GM23338 (cell line): ENCODE measurements at regions not wholly inside any gene's neighbourhood (a gene's known extent, or its start where the extent isn't known, plus 50 kb on each side); places are given as distances from the start of the nearest gene placed in this dataset.

ENCODE experiments used
- ATAC-seq: fragments of 200-7000 bp; cut with Tn5 transposase; 3 replicates; pipeline ENCODE4 v1.9.1; 2020
- DNase-seq: peaks from one replicate; pipeline ENCODE4 v3.0.0-alpha.2; 2015; ENCODE audit warnings: low spot score
- H2AFZ ChIP-seq: fragments of 200-600 bp; sonication (generic); 2 replicates; pipeline ENCODE4 v1.8.0; 2016; ENCODE audit warnings: antibody characterized with exemption, mild to moderate bottlenecking, moderate library complexity
- H3F3A ChIP-seq: fragments of 200-600 bp; sonication (generic); replicated peaks from 2 replicates; pipeline ENCODE4 v1.8.0; 2017; ENCODE audit warnings: antibody characterized with exemption, mixed run types, low read depth
- H3K27ac ChIP-seq: fragments of 200-600 bp; sonication (generic); 2 replicates; pipeline ENCODE4 v1.6.1; 2016; ENCODE audit warnings: low read depth
- H3K27me3 ChIP-seq: fragments of 200-600 bp; sonication (generic); 2 replicates; pipeline ENCODE4 v1.8.0; 2016; ENCODE audit warnings: mild to moderate bottlenecking, mixed run types, moderate library complexity; ENCODE audit not compliant: insufficient read depth
- H3K36me3 ChIP-seq: fragments of 200-600 bp; sonication (generic); 2 replicates; pipeline ENCODE4 v1.8.0; 2016; ENCODE audit warnings: mild to moderate bottlenecking; ENCODE audit not compliant: insufficient read depth
- H3K4me1 ChIP-seq: fragments of 200-600 bp; sonication (generic); 2 replicates; pipeline ENCODE4 v1.8.0; 2016; ENCODE audit warnings: mild to moderate bottlenecking, moderate library complexity; ENCODE audit not compliant: insufficient read depth
- H3K4me2 ChIP-seq: fragments of 200-600 bp; sonication (generic); 2 replicates; pipeline ENCODE4 v1.7.1; 2017; ENCODE audit warnings: mixed run types
- H3K4me3 ChIP-seq: fragments of 200-600 bp; sonication (generic); 2 replicates; pipeline ENCODE4 v1.6.1; 2016; ENCODE audit warnings: mixed run types
- H3K79me2 ChIP-seq: fragments of 200-600 bp; sonication (generic); replicated peaks from 2 replicates; pipeline ENCODE4 v1.8.0; 2017; ENCODE audit warnings: mild to moderate bottlenecking; ENCODE audit not compliant: insufficient read depth
- H3K9me2 ChIP-seq: fragments of 200-600 bp; sonication (generic); 2 replicates; pipeline ENCODE4 v1.8.0; 2017; ENCODE audit not compliant: insufficient read depth
- H4K20me1 ChIP-seq: fragments of 200-600 bp; sonication (generic); replicated peaks from 2 replicates; pipeline ENCODE4 v1.8.0; 2017; ENCODE audit warnings: mild to moderate bottlenecking; ENCODE audit not compliant: insufficient read depth
- H3K27ac Mint-ChIP-seq: 2 replicates; pipeline ENCODE4 v1.8.0; 2020; ENCODE audit warnings: inconsistent platforms, mild to moderate bottlenecking, moderate library complexity, mixed read lengths
- H3K27me3 Mint-ChIP-seq: 3 replicates; pipeline ENCODE4 v1.8.0; 2022; ENCODE audit warnings: low read depth, mild to moderate bottlenecking, moderate library complexity, mixed read lengths, inconsistent platforms; ENCODE audit not compliant: insufficient read depth, poor library complexity
- H3K36me3 Mint-ChIP-seq: 3 replicates; pipeline ENCODE4 v1.8.0; 2021; ENCODE audit warnings: low read depth, mild to moderate bottlenecking, inconsistent platforms, moderate library complexity, mixed read lengths
- H3K4me1 Mint-ChIP-seq: 3 replicates; pipeline ENCODE4 v1.8.0; 2020; ENCODE audit warnings: mild to moderate bottlenecking, inconsistent platforms, mixed read lengths
- H3K4me3 Mint-ChIP-seq: 3 replicates; pipeline ENCODE4 v1.8.0; 2021; ENCODE audit warnings: moderate library complexity, mild to moderate bottlenecking, inconsistent platforms, mixed read lengths
- H3K9me3 Mint-ChIP-seq: 3 replicates; pipeline ENCODE4 v1.8.0; 2020; ENCODE audit warnings: moderate library complexity, mild to moderate bottlenecking, inconsistent platforms, mixed read lengths
- CREB1 ChIP-seq: fragments of 250-450 bp; sonication (Bioruptor Pico); IDR thresholded peaks from 2 replicates; pipeline ENCODE4 v1.5.0; 2020; ENCODE audit warnings: low read depth, mild to moderate bottlenecking, moderate library complexity
- EZH2phosphoT487 ChIP-seq: fragments of 200-600 bp; sonication (generic); IDR thresholded peaks from one replicate; pipeline ENCODE4 v1.8.1; 2018; ENCODE audit warnings: antibody characterized with exemption; ENCODE audit not compliant: unreplicated experiment
- JUNB ChIP-seq: IDR thresholded peaks from one replicate; pipeline ENCODE4 v1.6.1; 2016; ENCODE audit warnings: antibody characterized with exemption; ENCODE audit not compliant: unreplicated experiment
- NANOG ChIP-seq: IDR thresholded peaks from 2 replicates; pipeline ENCODE4 v1.6.1; 2016; ENCODE audit warnings: antibody characterized with exemption, borderline replicate concordance
- POLR2AphosphoS5 ChIP-seq: IDR thresholded peaks from 2 replicates; pipeline ENCODE4 v1.6.1; 2016; ENCODE audit warnings: antibody characterized with exemption, low read depth
- ZNF114 ChIP-seq: fragments of 250-450 bp; sonication (Bioruptor Pico); IDR thresholded peaks from 2 replicates; pipeline ENCODE4 v1.5.0; 2020; ENCODE audit warnings: mild to moderate bottlenecking, moderate library complexity
- TF ChIP-seq, protein P1 (sequence below): fragments of 250-450 bp; sonication (Bioruptor Pico); IDR thresholded peaks from 2 replicates; pipeline ENCODE4 v1.5.0; 2020; ENCODE audit warnings: mild to moderate bottlenecking, moderate library complexity
- TF ChIP-seq, protein P2 (sequence below), 2 experiments: fragments of 200-600 bp in 1 of 2; sonication (generic) in 1 of 2; conservative IDR thresholded peaks; 2 replicates each; pipeline versions ENCODE4 v1.5.1 to v1.6.1; 2016 to 2017; ENCODE audit warnings: antibody characterized with exemption in 2 of 2, low read depth in 2 of 2, mild to moderate bottlenecking in 2 of 2, moderate library complexity in 1 of 2
- TF ChIP-seq, protein P3 (sequence below): IDR thresholded peaks from one replicate; pipeline ENCODE4 v1.6.1; 2018; ENCODE audit warnings: antibody characterized with exemption; ENCODE audit not compliant: unreplicated experiment
- TF ChIP-seq, protein P4 (sequence below): IDR thresholded peaks from 2 replicates; pipeline ENCODE4 v1.6.1; 2016; ENCODE audit warnings: antibody characterized with exemption

DNA sequence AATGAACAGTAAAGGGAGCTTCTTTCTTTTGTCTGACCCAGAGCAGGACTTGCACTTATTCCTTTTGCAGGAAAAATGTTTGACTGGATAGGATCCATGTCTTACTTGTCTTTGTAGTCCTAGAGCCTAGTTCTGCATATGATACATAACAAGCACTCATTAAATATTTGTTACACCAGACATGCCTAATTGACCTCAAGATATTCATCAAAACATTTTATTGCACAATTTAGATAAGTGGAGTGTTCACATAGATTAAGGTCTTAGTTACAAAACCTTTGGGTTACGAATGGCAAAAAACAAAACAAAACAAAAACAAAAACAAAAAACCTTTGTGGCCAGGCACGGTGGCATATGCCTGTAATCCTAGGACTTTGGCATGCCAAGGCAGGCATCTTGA is 735.8 kb upstream of the NRSN1 start (continued):
- TF ChIP-seq, protein P1, sequence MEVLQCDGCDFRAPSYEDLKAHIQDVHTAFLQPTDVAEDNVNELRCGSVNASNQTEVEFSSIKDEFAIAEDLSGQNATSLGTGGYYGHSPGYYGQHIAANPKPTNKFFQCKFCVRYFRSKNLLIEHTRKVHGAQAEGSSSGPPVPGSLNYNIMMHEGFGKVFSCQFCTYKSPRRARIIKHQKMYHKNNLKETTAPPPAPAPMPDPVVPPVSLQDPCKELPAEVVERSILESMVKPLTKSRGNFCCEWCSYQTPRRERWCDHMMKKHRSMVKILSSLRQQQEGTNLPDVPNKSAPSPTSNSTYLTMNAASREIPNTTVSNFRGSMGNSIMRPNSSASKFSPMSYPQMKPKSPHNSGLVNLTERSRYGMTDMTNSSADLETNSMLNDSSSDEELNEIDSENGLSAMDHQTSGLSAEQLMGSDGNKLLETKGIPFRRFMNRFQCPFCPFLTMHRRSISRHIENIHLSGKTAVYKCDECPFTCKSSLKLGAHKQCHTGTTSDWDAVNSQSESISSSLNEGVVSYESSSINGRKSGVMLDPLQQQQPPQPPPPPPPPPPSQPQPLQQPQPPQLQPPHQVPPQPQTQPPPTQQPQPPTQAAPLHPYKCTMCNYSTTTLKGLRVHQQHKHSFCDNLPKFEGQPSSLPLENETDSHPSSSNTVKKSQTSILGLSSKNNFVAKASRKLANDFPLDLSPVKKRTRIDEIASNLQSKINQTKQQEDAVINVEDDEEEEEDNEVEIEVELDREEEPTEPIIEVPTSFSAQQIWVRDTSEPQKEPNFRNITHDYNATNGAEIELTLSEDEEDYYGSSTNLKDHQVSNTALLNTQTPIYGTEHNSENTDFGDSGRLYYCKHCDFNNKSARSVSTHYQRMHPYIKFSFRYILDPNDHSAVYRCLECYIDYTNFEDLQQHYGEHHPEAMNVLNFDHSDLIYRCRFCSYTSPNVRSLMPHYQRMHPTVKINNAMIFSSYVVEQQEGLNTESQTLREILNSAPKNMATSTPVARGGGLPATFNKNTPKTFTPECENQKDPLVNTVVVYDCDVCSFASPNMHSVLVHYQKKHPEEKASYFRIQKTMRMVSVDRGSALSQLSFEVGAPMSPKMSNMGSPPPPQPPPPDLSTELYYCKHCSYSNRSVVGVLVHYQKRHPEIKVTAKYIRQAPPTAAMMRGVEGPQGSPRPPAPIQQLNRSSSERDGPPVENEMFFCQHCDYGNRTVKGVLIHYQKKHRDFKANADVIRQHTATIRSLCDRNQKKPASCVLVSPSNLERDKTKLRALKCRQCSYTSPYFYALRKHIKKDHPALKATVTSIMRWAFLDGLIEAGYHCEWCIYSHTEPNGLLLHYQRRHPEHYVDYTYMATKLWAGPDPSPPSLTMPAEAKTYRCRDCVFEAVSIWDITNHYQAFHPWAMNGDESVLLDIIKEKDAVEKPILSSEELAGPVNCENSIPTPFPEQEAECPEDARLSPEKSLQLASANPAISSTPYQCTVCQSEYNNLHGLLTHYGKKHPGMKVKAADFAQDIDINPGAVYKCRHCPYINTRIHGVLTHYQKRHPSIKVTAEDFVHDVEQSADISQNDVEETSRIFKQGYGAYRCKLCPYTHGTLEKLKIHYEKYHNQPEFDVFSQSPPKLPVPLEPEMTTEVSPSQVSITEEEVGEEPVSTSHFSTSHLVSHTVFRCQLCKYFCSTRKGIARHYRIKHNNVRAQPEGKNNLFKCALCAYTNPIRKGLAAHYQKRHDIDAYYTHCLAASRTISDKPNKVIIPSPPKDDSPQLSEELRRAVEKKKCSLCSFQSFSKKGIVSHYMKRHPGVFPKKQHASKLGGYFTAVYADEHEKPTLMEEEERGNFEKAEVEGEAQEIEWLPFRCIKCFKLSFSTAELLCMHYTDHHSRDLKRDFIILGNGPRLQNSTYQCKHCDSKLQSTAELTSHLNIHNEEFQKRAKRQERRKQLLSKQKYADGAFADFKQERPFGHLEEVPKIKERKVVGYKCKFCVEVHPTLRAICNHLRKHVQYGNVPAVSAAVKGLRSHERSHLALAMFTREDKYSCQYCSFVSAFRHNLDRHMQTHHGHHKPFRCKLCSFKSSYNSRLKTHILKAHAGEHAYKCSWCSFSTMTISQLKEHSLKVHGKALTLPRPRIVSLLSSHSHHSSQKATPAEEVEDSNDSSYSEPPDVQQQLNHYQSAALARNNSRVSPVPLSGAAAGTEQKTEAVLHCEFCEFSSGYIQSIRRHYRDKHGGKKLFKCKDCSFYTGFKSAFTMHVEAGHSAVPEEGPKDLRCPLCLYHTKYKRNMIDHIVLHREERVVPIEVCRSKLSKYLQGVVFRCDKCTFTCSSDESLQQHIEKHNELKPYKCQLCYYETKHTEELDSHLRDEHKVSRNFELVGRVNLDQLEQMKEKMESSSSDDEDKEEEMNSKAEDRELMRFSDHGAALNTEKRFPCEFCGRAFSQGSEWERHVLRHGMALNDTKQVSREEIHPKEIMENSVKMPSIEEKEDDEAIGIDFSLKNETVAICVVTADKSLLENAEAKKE (CRISPR knock-in tag): no peak
- TF ChIP-seq, protein P2, sequence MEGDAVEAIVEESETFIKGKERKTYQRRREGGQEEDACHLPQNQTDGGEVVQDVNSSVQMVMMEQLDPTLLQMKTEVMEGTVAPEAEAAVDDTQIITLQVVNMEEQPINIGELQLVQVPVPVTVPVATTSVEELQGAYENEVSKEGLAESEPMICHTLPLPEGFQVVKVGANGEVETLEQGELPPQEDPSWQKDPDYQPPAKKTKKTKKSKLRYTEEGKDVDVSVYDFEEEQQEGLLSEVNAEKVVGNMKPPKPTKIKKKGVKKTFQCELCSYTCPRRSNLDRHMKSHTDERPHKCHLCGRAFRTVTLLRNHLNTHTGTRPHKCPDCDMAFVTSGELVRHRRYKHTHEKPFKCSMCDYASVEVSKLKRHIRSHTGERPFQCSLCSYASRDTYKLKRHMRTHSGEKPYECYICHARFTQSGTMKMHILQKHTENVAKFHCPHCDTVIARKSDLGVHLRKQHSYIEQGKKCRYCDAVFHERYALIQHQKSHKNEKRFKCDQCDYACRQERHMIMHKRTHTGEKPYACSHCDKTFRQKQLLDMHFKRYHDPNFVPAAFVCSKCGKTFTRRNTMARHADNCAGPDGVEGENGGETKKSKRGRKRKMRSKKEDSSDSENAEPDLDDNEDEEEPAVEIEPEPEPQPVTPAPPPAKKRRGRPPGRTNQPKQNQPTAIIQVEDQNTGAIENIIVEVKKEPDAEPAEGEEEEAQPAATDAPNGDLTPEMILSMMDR (conservative IDR thresholded peaks at IDR 0.05; ENCODE audit: low read depth in 2 of 2): no peak
- TF ChIP-seq ZNF114 (CRISPR knock-in tag) (no peak), EZH2phosphoT487 (no peak), CREB1 (CRISPR knock-in tag) (no peak), NANOG (no peak)

DNA sequence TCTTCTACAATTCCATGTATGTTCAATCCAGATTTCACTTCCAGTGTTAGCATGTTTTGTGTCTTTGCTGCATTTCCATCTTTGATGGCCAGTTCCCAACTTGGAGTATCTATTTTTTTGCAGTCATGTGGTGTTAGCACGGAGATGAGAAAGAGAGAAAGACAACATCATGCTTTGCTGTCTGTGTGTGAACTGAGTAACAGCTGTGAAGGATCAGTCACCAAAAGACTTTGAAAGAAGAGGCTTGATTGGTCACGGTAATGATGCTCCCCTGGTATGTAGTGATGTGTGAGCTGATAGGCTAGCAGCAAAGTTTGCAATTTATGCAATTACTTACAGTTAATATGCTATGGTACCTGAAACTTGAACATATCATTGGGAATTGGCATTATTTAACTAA is 731.3 kb upstream of the NRSN1 start:
- peaks cover 16% of the 10 kb centered on the region for H3K4me1 ChIP-seq
- no peak overlapping the region for H3K27ac Mint-ChIP-seq
- no peaks in the 10 kb centered on the region for H3K79me2 ChIP-seq
- no peak for DNase-seq
- H3K4me1 Mint-ChIP-seq: peaks cover 11% of the 10 kb centered on the region
- H3K36me3 Mint-ChIP-seq: no peaks in the 10 kb centered on the region
- H3K27ac ChIP-seq: no peak overlapping the region
- ATAC-seq: no peak
- H3K9me3 Mint-ChIP-seq: no peaks in the 10 kb centered on the region
- H3K9me2 ChIP-seq: no peaks in the 10 kb centered on the region; the same call in 1 of the 2 replicates
- H4K20me1 ChIP-seq: no peaks in the 10 kb centered on the region
- H3K4me2 ChIP-seq: no peak overlapping the region
- no peak overlapping the region for H3K4me3 Mint-ChIP-seq
- peaks cover 2% of the 10 kb centered on the region for H3K27me3 Mint-ChIP-seq
- no peaks in the 10 kb centered on the region for H3F3A ChIP-seq
- no peak overlapping the region for H3K4me3 ChIP-seq
- H3K27me3 ChIP-seq: no peaks in the 10 kb centered on the region
- H2AFZ ChIP-seq: no peak overlapping the region
- no peaks in the 10 kb centered on the region for H3K36me3 ChIP-seq
- TF ChIP-seq POLR2AphosphoS5: no peak
- TF ChIP-seq, protein P3, sequence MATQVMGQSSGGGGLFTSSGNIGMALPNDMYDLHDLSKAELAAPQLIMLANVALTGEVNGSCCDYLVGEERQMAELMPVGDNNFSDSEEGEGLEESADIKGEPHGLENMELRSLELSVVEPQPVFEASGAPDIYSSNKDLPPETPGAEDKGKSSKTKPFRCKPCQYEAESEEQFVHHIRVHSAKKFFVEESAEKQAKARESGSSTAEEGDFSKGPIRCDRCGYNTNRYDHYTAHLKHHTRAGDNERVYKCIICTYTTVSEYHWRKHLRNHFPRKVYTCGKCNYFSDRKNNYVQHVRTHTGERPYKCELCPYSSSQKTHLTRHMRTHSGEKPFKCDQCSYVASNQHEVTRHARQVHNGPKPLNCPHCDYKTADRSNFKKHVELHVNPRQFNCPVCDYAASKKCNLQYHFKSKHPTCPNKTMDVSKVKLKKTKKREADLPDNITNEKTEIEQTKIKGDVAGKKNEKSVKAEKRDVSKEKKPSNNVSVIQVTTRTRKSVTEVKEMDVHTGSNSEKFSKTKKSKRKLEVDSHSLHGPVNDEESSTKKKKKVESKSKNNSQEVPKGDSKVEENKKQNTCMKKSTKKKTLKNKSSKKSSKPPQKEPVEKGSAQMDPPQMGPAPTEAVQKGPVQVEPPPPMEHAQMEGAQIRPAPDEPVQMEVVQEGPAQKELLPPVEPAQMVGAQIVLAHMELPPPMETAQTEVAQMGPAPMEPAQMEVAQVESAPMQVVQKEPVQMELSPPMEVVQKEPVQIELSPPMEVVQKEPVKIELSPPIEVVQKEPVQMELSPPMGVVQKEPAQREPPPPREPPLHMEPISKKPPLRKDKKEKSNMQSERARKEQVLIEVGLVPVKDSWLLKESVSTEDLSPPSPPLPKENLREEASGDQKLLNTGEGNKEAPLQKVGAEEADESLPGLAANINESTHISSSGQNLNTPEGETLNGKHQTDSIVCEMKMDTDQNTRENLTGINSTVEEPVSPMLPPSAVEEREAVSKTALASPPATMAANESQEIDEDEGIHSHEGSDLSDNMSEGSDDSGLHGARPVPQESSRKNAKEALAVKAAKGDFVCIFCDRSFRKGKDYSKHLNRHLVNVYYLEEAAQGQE: no peak
- TF ChIP-seq, protein P4, sequence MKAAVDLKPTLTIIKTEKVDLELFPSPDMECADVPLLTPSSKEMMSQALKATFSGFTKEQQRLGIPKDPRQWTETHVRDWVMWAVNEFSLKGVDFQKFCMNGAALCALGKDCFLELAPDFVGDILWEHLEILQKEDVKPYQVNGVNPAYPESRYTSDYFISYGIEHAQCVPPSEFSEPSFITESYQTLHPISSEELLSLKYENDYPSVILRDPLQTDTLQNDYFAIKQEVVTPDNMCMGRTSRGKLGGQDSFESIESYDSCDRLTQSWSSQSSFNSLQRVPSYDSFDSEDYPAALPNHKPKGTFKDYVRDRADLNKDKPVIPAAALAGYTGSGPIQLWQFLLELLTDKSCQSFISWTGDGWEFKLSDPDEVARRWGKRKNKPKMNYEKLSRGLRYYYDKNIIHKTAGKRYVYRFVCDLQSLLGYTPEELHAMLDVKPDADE: no peak
- no peak for TF ChIP-seq ZNF114 (CRISPR knock-in tag)
- TF ChIP-seq CREB1 (CRISPR knock-in tag): no peak
- TF ChIP-seq, protein P2 (conservative IDR thresholded peaks at IDR 0.05; ENCODE audit: low read depth in 2 of 2): no peak
- no peak for TF ChIP-seq NANOG
- TF ChIP-seq JUNB: no peak
